ENCODE measurements at regions not wholly inside any gene's neighbourhood (a gene's known extent, or its start where the extent isn't known, plus 50 kb on each side); places are given as distances from the start of the nearest gene placed in this dataset.

DNA sequence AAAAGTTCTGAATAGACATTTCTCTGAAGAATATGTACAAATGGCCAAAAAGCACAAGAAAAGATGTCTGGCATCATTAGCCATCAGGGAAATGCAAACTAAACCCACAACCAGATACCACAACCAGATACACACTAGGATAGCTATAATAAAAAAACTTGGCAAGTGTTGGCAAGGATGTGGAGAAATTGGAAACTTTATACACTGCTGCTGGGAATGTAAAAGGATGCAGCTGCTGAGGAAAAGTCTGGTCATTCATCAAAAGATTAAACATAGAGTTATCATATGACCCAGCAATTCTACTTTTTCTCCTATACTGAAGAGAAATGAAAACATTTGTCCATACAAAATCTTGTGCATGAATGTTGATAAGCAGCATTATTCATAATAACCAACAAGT lies 92.3 kb downstream of the UCHL1 start:
- in situ Hi-C loops (cut with HindIII; ENCODE audit: low pct_unique_long_range_greater_than_20kb, low sequenced_read_pairs): no loop called here
- DNase-seq (ENCODE audit: low read depth): no peak

DNA sequence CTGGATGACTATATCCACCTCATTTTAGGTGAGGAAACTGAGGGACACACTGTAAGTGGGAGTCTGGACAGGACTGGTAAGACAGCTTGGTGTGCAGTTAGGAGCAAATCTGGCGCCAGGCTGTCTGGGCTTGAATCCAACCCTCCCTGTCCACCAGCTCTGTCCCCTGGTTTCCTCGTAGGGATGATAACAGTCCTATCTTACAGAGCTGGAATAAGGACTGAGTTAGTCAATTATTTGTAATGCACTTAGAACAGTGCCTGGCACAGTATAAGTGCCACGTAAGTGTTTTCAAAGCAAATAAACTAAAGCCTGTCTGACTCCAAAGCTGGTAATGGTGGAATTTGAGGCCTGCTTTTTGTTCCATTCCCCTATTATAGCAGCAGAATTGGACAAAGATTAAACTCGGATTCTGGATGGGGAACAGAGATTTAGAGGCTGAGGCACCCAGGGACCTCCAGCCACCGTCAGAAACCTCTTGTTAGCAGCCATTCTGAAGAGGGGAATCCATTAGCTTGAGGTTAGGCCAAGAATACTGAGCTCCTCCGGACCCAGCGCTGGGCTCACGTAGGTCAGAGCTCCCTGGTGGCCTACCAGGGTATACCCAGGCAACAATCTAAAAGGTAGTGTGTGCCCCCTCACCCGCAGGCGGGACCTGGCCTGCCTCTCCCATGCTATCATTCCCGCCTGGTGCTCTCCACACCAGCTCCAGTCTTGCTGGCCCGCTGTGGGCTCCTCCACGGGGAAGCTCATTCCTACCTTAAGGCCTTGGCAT lies 102.1 kb downstream of the UCHL1 start:
- in situ Hi-C loops (cut with HindIII; ENCODE audit: low pct_unique_long_range_greater_than_20kb, low sequenced_read_pairs): no loop called here
- peak; percentile 83 for DNase-seq (ENCODE audit: low read depth)

DNA sequence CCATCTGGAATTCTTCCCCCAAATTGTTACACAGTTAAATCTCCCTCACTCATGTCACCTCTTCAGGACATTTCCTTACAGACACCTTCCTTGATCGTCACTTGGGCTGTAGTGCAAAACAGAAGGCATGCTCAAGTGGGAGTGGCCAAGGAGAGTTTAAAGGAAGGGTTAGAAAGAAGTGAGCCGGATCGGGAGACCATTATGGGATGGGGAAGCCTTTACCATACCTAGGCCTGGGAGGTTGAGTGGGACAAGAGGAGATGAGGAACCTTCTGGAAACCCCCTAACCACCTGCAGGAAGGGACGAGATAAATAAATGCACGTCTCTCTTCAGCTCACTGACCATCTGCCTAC lies 102.7 kb downstream of the UCHL1 start:
- in situ Hi-C loops (cut with HindIII; ENCODE audit: low pct_unique_long_range_greater_than_20kb, low sequenced_read_pairs): no loop called here
- peak; percentile 92 for DNase-seq (ENCODE audit: low read depth)

DNA sequence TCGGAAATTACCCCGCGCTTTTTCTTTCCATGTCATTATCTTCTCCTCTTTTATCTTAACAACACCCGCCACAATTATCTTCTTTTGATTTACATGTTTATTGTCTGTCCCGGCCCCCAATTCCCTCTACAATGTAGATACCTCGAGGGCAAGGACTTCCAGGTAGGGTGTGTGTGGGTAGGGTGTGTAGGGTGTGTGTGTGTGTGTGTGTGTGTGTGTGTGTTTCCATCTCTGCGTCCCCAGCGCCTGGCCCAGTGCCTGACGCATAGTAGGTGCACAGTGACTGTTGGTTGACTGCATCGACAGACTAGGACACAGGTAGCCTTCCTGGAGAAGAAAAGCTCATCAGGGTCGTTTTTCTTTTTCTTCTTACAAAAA lies 103.1 kb downstream of the UCHL1 start:
- in situ Hi-C loops (cut with HindIII; ENCODE audit: low pct_unique_long_range_greater_than_20kb, low sequenced_read_pairs): no loop called here

DNA sequence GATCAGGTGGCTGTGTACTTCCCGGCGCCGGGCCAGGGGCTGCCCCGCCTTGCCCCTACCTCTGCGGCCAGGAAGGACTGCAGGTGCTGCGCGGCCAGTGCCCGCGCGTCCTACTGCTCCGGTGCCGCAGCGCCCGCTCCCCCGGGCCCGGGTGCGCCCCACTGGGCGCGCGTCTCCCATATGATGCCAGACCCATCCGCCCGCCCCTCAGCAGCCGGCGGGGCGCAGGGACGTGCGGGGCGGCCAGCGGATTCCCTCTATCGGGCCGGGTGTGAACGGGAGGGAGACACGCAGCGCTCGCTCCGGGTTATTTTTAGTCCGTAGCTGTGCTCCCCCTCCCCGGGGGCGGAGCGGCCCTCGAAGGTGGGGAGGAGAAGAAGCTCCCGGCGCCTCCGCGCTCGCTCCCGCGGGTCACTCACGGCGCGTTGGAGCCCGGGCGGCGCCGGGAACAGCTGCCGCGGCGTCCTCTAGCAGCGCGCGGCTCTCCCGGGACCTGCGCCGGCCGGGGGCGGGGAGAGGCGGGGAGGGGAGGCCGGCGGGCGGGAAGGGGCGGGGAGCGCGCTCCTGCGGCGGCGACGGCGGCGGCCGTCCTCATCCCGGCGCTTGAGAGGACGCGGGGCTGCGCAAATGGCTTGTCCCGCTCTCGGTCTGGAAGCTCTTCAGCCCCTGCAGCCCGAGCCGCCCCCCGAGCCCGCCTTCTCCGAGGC lies 103.6 kb downstream of the UCHL1 start:
- DNase-seq (ENCODE audit: low read depth): peak; percentile 89
- in situ Hi-C loops (cut with HindIII; ENCODE audit: low pct_unique_long_range_greater_than_20kb, low sequenced_read_pairs): no loop called here

More for the DNA sequence above, 103.1 kb downstream of the UCHL1 start:
- DNase-seq (ENCODE audit: low read depth): no peak

- in situ Hi-C loops (cut with HindIII; ENCODE audit: low pct_unique_long_range_greater_than_20kb, low sequenced_read_pairs): no loop called here
- DNase-seq (ENCODE audit: low read depth): peak; percentile 68
Observed at GRCh38 chr4:41360921-41361793, 104.4 kb downstream of the UCHL1 start.

GRCh38 chr4:41361794-41362526 lies 105.2 kb downstream of the UCHL1 start:
- in situ Hi-C loops (cut with HindIII; ENCODE audit: low pct_unique_long_range_greater_than_20kb, low sequenced_read_pairs): no loop called here
- peak; percentile 65 for DNase-seq (ENCODE audit: low read depth)

- DNase-seq (ENCODE audit: low read depth): no peak
- in situ Hi-C loops (cut with HindIII; ENCODE audit: low pct_unique_long_range_greater_than_20kb, low sequenced_read_pairs): no loop called here
Observed at GRCh38 chr4:41362621-41363383, 106.1 kb downstream of the UCHL1 start.

DNA sequence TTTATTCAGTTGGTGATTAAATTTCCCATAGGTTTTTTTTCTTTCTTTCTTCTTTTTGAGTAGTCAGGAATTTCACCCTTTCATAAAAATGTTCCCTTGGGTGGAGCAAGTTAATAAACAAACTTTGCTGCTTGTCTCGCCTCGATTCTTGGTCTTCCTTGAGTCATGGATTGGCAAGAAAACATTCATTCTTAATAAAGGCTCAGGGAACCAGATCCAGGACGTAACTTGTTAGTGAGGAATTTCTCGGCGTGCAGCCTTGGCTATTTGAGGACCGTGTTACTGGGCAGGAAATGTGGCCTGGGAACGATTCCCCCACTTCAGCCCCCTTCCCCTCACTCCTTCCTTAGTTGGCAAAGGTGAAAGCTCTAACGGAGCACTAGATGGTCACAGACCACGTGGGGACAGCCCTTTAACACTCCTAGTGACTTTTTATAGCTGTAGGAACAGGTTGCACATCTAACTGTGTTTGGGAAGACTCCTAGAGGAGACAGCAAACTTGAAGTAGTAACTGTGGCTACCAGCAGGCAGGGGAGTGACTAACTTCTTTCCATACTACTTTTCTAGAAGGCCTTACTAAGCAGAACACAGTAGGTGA lies 106.8 kb downstream of the UCHL1 start:
- peak; percentile 83 for DNase-seq (ENCODE audit: low read depth)
- in situ Hi-C loops (cut with HindIII; ENCODE audit: low pct_unique_long_range_greater_than_20kb, low sequenced_read_pairs): no loop called here

- in situ Hi-C loops (cut with HindIII; ENCODE audit: low pct_unique_long_range_greater_than_20kb, low sequenced_read_pairs): no loop called here
- no peak for DNase-seq (ENCODE audit: low read depth)
Observed at GRCh38 chr4:41364876-41365275, 108.1 kb downstream of the UCHL1 start.

DNA sequence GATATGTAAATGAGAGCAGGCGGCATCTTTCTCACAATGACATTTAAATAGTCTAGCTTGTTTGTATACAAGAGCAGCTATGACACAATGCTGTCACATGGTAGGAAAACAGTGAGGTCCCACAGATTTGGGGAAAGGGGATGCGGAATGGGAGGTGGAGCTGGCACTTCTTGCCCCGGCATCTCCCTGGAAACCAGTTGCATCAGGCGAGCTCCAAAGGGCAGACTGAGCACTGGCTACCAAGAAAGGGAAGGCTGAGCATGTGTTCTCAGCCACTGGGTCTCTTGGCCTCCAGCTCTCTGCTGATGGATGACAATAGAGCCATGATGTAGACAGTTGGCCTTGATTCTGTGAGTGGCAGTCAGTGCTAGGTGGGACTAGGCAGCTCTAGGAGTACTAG lies 109.0 kb downstream of the UCHL1 start:
- DNase-seq (ENCODE audit: low read depth): no peak
- in situ Hi-C loops (cut with HindIII; ENCODE audit: low pct_unique_long_range_greater_than_20kb, low sequenced_read_pairs): no loop called here

GRCh38 chr4:41366911-41367517 lies 110.3 kb downstream of the UCHL1 start:
- in situ Hi-C loops (cut with HindIII; ENCODE audit: low pct_unique_long_range_greater_than_20kb, low sequenced_read_pairs): no loop called here
- DNase-seq (ENCODE audit: low read depth): no peak

- in situ Hi-C loops (cut with HindIII; ENCODE audit: low pct_unique_long_range_greater_than_20kb, low sequenced_read_pairs): no loop called here
- no peak for DNase-seq (ENCODE audit: low read depth)
Observed at GRCh38 chr4:41369680-41370079, 113.0 kb downstream of the UCHL1 start.

- DNase-seq (ENCODE audit: low read depth): no peak
- in situ Hi-C loops (cut with HindIII; ENCODE audit: low pct_unique_long_range_greater_than_20kb, low sequenced_read_pairs): no loop called here
Observed at GRCh38 chr4:41373221-41373620, 116.5 kb downstream of the UCHL1 start.

- DNase-seq (ENCODE audit: low read depth): no peak
- in situ Hi-C loops (cut with HindIII; ENCODE audit: low pct_unique_long_range_greater_than_20kb, low sequenced_read_pairs): no loop called here
Observed at GRCh38 chr4:41374490-41374889, 117.8 kb downstream of the UCHL1 start.

GRCh38 chr4:41375561-41375960 lies 118.8 kb downstream of the UCHL1 start:
- in situ Hi-C loops (cut with HindIII; ENCODE audit: low pct_unique_long_range_greater_than_20kb, low sequenced_read_pairs): no loop called here
- DNase-seq (ENCODE audit: low read depth): no peak

DNA sequence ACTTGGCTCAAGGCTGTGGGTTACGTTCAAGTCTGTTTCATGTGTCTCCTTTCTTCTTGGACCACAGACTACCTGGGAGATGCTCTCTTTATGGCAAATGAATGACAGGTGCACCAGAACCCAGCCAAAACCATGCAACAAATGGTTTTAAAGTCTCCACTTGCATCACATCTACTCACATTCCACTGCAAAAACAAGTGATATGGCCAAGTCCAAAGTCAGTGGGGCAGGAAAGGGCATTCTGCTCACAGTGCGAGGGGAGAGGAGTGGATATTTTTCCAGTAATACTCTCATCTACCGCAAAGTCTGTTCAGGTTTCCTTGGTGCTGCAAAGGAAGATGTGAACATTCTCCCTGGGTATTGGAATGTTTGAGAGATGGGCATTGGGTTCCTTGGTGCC lies 120.5 kb downstream of the UCHL1 start:
- in situ Hi-C loops (cut with HindIII; ENCODE audit: low pct_unique_long_range_greater_than_20kb, low sequenced_read_pairs): no loop called here
- DNase-seq (ENCODE audit: low read depth): no peak
